COLO668 (cell line): ENCODE measurements at regions not wholly inside any gene's neighbourhood (a gene's known extent, or its start where the extent isn't known, plus 50 kb on each side); places are given as distances from the start of the nearest gene placed in this dataset.

Experiments used
- DNase-seq: peaks from one replicate; lab custom pipeline; 2025; ENCODE audit not compliant: unreplicated experiment; lab: John Stamatoyannopoulos, UW

- no peak for DNase-seq
Observed at GRCh38 chr9:118281772-118282171, 577.6 kb downstream of the TLR4 start.

- no peak for DNase-seq
Observed at GRCh38 chr9:118283488-118283887, 579.3 kb downstream of the TLR4 start.

- DNase-seq, result no peak
Observed at GRCh38 chr9:118290116-118290515, 585.9 kb downstream of the TLR4 start.

GRCh38 chr9:118295413-118295812, 591.2 kb downstream of the TLR4 start:
- DNase-seq, result no peak

- DNase-seq, result no peak
Observed at GRCh38 chr9:118302721-118303120, 598.5 kb downstream of the TLR4 start.

- DNase-seq, result no peak
Observed at GRCh38 chr9:118303216-118303615, 599.0 kb downstream of the TLR4 start.

GRCh38 chr9:118305331-118305730, 601.1 kb downstream of the TLR4 start:
- no peak for DNase-seq

- DNase-seq, result no peak
Observed at GRCh38 chr9:118306801-118307200, 602.6 kb downstream of the TLR4 start.

GRCh38 chr9:118313965-118314364, 609.8 kb downstream of the TLR4 start:
- no peak for DNase-seq

GRCh38 chr9:118316831-118317343, 612.7 kb downstream of the TLR4 start:
- no peak for DNase-seq

GRCh38 chr9:118318770-118319431, 614.7 kb downstream of the TLR4 start:
- DNase-seq, result no peak

- DNase-seq, result no peak
Observed at GRCh38 chr9:118321788-118322187, 617.6 kb downstream of the TLR4 start.

GRCh38 chr9:118324706-118325105, 620.5 kb downstream of the TLR4 start:
- no peak for DNase-seq

GRCh38 chr9:118325757-118326156, 621.6 kb downstream of the TLR4 start:
- DNase-seq, result no peak

- no peak for DNase-seq
Observed at GRCh38 chr9:118326326-118326725, 622.1 kb downstream of the TLR4 start.

GRCh38 chr9:118330191-118330986, 626.2 kb downstream of the TLR4 start:
- DNase-seq, result no peak

GRCh38 chr9:118331622-118332045, 627.4 kb downstream of the TLR4 start:
- DNase-seq, result no peak

GRCh38 chr9:118336250-118336942, 632.2 kb downstream of the TLR4 start:
- DNase-seq, result no peak

GRCh38 chr9:118336943-118337330, 632.7 kb downstream of the TLR4 start:
- DNase-seq, result no peak

- DNase-seq, result no peak
Observed at GRCh38 chr9:118360036-118360435, 655.8 kb downstream of the TLR4 start.

- DNase-seq, result no peak
Observed at GRCh38 chr9:118362123-118362522, 657.9 kb downstream of the TLR4 start.

GRCh38 chr9:118362596-118362995, 658.4 kb downstream of the TLR4 start:
- no peak for DNase-seq
